ENCODE measurements at regions not wholly inside any gene's neighbourhood (a gene's known extent, or its start where the extent isn't known, plus 50 kb on each side); places are given as distances from the start of the nearest gene placed in this dataset.

GRCh38 chr12:130093380-130093779 lies 68.9 kb upstream of the FZD10 start:
- ChIA-PET POLR2A (no interaction called here), CTCF (no interaction called here)
- DNase-seq (no peak), ATAC-seq (ENCODE audit: poor library complexity) (no peak)
- peaks cover 5% of the 10 kb centered on the region for H3K4me1 Mint-ChIP-seq (ENCODE audit: low read depth)
- H3K4me1 ChIP-seq (ENCODE audit: insufficient read depth, low read length) = no peaks in the 10 kb centered on the region
- H3K27me3 Mint-ChIP-seq = no peaks in the 10 kb centered on the region
- peaks cover 0 to 14% of the 10 kb centered on the region in 2 experiments for H3K9me3 ChIP-seq (ENCODE audit: control insufficient read depth in 1 of 2, insufficient read depth in 1 of 2, low read length in 2 of 2)
- TF ChIP-seq CTCF (IDR thresholded peaks at IDR 0.05) = no peak
- H3K36me3 Mint-ChIP-seq (ENCODE audit: low read depth) = no peaks in the 10 kb centered on the region
- H3K27me3 ChIP-seq (ENCODE audit: control insufficient read depth in 1 of 2, insufficient read depth in 2 of 2, low read length in 2 of 2) = no peaks in the 10 kb centered on the region
- H3K9me3 Mint-ChIP-seq = peaks cover 6% of the 10 kb centered on the region
- no peak overlapping the region for H3K27ac ChIP-seq (ENCODE audit: low read depth in 1 of 2, low read length in 2 of 2)
- no peak overlapping the region for H3K4me3 Mint-ChIP-seq
- intact Hi-C loops (cut with DNase I, micrococcal nuclease) = no loop called here
- no peak overlapping the region for H3K4me3 ChIP-seq (ENCODE audit: low read length)
- H3K27ac Mint-ChIP-seq = no peak overlapping the region
- H3K36me3 ChIP-seq (ENCODE audit: insufficient read depth, low read length) = no peaks in the 10 kb centered on the region

GRCh38 chr12:130097342-130097741 lies 64.9 kb upstream of the FZD10 start:
- no peaks in the 10 kb centered on the region for H3K36me3 ChIP-seq (ENCODE audit: insufficient read depth, low read length)
- H3K4me3 ChIP-seq (ENCODE audit: low read length) = no peak overlapping the region
- Mint-ChIP-seq H3K4me3 (no peak overlapping the region), H3K27ac (no peak overlapping the region), H3K36me3 (ENCODE audit: low read depth) (no peaks in the 10 kb centered on the region), H3K4me1 (ENCODE audit: low read depth) (no peaks in the 10 kb centered on the region), H3K9me3 (no peaks in the 10 kb centered on the region), H3K27me3 (peaks cover 14% of the 10 kb centered on the region)
- H3K27me3 ChIP-seq (ENCODE audit: control insufficient read depth in 1 of 2, insufficient read depth in 2 of 2, low read length in 2 of 2) = no peaks in the 10 kb centered on the region
- TF ChIP-seq CTCF (IDR thresholded peaks at IDR 0.05) = no peak
- no peaks in the 10 kb centered on the region for H3K4me1 ChIP-seq (ENCODE audit: insufficient read depth, low read length)
- no peak for ATAC-seq (ENCODE audit: poor library complexity)
- no peak overlapping the region for H3K27ac ChIP-seq (ENCODE audit: low read depth in 1 of 2, low read length in 2 of 2)
- intact Hi-C loops (cut with DNase I, micrococcal nuclease) = no loop called here
- POLR2A ChIA-PET = no interaction called here
- peaks cover 0 to 15% of the 10 kb centered on the region in 2 experiments for H3K9me3 ChIP-seq (ENCODE audit: control insufficient read depth in 1 of 2, insufficient read depth in 1 of 2, low read length in 2 of 2)
- CTCF ChIA-PET = no interaction called here
- no peak for DNase-seq

GRCh38 chr12:130097798-130098255 lies 64.4 kb upstream of the FZD10 start:
- Mint-ChIP-seq H3K27ac (no peak overlapping the region), H3K4me1 (ENCODE audit: low read depth) (no peaks in the 10 kb centered on the region), H3K4me3 (no peak overlapping the region), H3K9me3 (no peaks in the 10 kb centered on the region), H3K27me3 (peaks cover 15% of the 10 kb centered on the region), H3K36me3 (ENCODE audit: low read depth) (no peaks in the 10 kb centered on the region)
- no peaks in the 10 kb centered on the region for H3K36me3 ChIP-seq (ENCODE audit: insufficient read depth, low read length)
- no peak overlapping the region for H3K27ac ChIP-seq (ENCODE audit: low read depth in 1 of 2, low read length in 2 of 2)
- TF ChIP-seq CTCF (IDR thresholded peaks at IDR 0.05) = no peak
- no peak overlapping the region for H3K4me3 ChIP-seq (ENCODE audit: low read length)
- CTCF ChIA-PET = no interaction called here
- H3K4me1 ChIP-seq (ENCODE audit: insufficient read depth, low read length) = no peaks in the 10 kb centered on the region
- no peak for DNase-seq
- H3K9me3 ChIP-seq (ENCODE audit: control insufficient read depth in 1 of 2, insufficient read depth in 1 of 2, low read length in 2 of 2) = peaks cover 0 to 11% of the 10 kb centered on the region in 2 experiments
- ATAC-seq (ENCODE audit: poor library complexity) = no peak
- intact Hi-C loops (cut with DNase I, micrococcal nuclease) = no loop called here
- no peaks in the 10 kb centered on the region for H3K27me3 ChIP-seq (ENCODE audit: control insufficient read depth in 1 of 2, insufficient read depth in 2 of 2, low read length in 2 of 2)
- POLR2A ChIA-PET = no interaction called here

All from CD4-positive, alpha-beta T cell (primary cell).